ENCODE measurements at regions not wholly inside any gene's neighbourhood (a gene's known extent, or its start where the extent isn't known, plus 50 kb on each side); places are given as distances from the start of the nearest gene placed in this dataset.

GRCh38 chr12:90390947-90391346 is 564.0 kb downstream of the CCER1 start:
- Mint-ChIP-seq H3K4me3 (no peak overlapping the region), H3K36me3 (ENCODE audit: low read depth) (no peaks in the 10 kb centered on the region), H3K27me3 (ENCODE audit: insufficient read depth) (no peaks in the 10 kb centered on the region; the same call in none of the 2 replicates), H3K4me1 (ENCODE audit: low read depth) (no peaks in the 10 kb centered on the region), H3K9me3 (peaks cover 10% of the 10 kb centered on the region), H3K27ac (no peak overlapping the region)
- no peak for TF ChIP-seq CTCF (IDR thresholded peaks at IDR 0.05)
- no peak for DNase-seq

GRCh38 chr12:90368081-90368480 is 586.9 kb downstream of the CCER1 start:
- no peaks in the 10 kb centered on the region; the same call in 1 of the 2 replicates for H3K9me3 Mint-ChIP-seq
- no peak overlapping the region for H3K4me3 Mint-ChIP-seq
- no peaks in the 10 kb centered on the region for H3K4me1 Mint-ChIP-seq (ENCODE audit: low read depth)
- H3K27ac Mint-ChIP-seq = no peak overlapping the region
- H3K27me3 Mint-ChIP-seq (ENCODE audit: insufficient read depth) = no peaks in the 10 kb centered on the region
- DNase-seq = no peak
- H3K36me3 Mint-ChIP-seq (ENCODE audit: low read depth) = no peaks in the 10 kb centered on the region
- TF ChIP-seq CTCF (IDR thresholded peaks at IDR 0.05) = no peak

GRCh38 chr12:90366286-90366685 is 588.7 kb downstream of the CCER1 start:
- H3K36me3 Mint-ChIP-seq (ENCODE audit: low read depth) = no peaks in the 10 kb centered on the region
- no peaks in the 10 kb centered on the region; the same call in 1 of the 2 replicates for H3K9me3 Mint-ChIP-seq
- H3K4me3 Mint-ChIP-seq = no peak overlapping the region
- H3K27ac Mint-ChIP-seq = no peak overlapping the region
- no peaks in the 10 kb centered on the region for H3K27me3 Mint-ChIP-seq (ENCODE audit: insufficient read depth)
- no peak for TF ChIP-seq CTCF (IDR thresholded peaks at IDR 0.05)
- no peaks in the 10 kb centered on the region for H3K4me1 Mint-ChIP-seq (ENCODE audit: low read depth)
- DNase-seq = no peak

- DNase-seq = no peak
- H3K27me3 Mint-ChIP-seq (ENCODE audit: insufficient read depth) = no peaks in the 10 kb centered on the region
- no peak overlapping the region for H3K27ac Mint-ChIP-seq
- no peak for TF ChIP-seq CTCF (IDR thresholded peaks at IDR 0.05)
- no peaks in the 10 kb centered on the region for H3K4me1 Mint-ChIP-seq (ENCODE audit: low read depth)
- H3K4me3 Mint-ChIP-seq = no peak overlapping the region
- no peaks in the 10 kb centered on the region; the same call in 1 of the 2 replicates for H3K9me3 Mint-ChIP-seq
- H3K36me3 Mint-ChIP-seq (ENCODE audit: low read depth) = no peaks in the 10 kb centered on the region
Observed at GRCh38 chr12:90360300-90360699, 594.7 kb downstream of the CCER1 start.

GRCh38 chr12:90355711-90356355 is 599.1 kb downstream of the CCER1 start:
- TF ChIP-seq CTCF (IDR thresholded peaks at IDR 0.05) = no peak
- no peaks in the 10 kb centered on the region for H3K4me1 Mint-ChIP-seq (ENCODE audit: low read depth)
- H3K27ac Mint-ChIP-seq = no peak overlapping the region
- H3K4me3 Mint-ChIP-seq = no peak overlapping the region
- H3K9me3 Mint-ChIP-seq = no peaks in the 10 kb centered on the region; the same call in 1 of the 2 replicates
- H3K36me3 Mint-ChIP-seq (ENCODE audit: low read depth) = no peaks in the 10 kb centered on the region
- no peak for DNase-seq
- no peaks in the 10 kb centered on the region for H3K27me3 Mint-ChIP-seq (ENCODE audit: insufficient read depth)
